ENCODE measurements at regions not wholly inside any gene's neighbourhood (a gene's known extent, or its start where the extent isn't known, plus 50 kb on each side); places are given as distances from the start of the nearest gene placed in this dataset.

- no peak for DNase-seq (ENCODE audit: low read depth in 2 of 2)
Observed at GRCh38 chrX:20432048-20432447, 165.3 kb upstream of the RPS6KA3 start.

- no peak for DNase-seq (ENCODE audit: low read depth in 2 of 2)
Observed at GRCh38 chrX:20431486-20431885, 164.8 kb upstream of the RPS6KA3 start.

DNA sequence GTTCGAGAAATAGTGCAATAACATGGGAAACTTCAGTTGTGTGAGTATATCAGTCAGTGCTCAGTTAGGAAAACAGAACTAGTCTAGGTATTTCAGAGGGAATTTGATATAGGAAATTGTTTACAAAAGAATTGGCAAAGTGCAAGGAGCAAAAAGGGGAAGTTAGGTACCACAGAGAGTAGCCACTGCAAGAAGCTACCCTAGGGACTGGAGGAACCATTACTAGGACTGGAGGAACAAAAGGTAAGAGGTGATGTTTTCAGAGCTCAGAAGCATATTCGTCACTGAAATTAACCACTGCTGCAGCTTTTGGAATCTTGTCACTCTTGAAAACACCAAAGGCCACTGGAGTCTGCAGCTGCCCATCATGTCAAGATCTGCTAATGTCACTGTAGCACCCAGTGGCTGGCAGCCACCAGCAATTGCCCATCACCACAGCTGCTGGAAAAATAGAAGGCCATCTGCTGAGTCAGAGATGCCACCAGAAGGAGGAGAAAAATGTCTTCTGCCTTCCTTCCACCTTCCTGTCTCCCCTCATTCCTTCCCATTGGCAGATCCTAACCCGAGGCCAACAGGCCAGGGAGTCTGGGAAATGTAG lies 160.6 kb upstream of the RPS6KA3 start:
- DNase-seq (ENCODE audit: low read depth in 2 of 2): no peak

DNA sequence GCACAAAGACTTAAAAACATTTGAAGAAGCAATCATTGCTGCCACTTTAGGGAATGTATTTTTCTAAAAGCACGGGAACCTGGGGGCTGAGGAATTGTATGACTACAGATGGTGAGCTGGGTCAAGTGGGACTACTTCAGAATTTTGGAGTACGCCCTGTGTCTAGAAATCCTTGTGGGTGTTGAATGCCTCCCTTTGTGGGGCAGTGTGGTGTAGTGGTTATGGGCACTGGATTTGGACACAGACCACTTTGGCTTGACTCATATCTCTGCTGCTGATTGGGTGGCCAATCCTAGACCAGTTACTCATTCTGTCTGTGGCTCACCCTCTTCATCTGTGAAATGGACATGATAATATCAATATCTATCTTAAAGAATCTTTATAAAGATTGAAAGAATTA lies 155.0 kb upstream of the RPS6KA3 start:
- no peak for DNase-seq (ENCODE audit: low read depth in 2 of 2)

DNA sequence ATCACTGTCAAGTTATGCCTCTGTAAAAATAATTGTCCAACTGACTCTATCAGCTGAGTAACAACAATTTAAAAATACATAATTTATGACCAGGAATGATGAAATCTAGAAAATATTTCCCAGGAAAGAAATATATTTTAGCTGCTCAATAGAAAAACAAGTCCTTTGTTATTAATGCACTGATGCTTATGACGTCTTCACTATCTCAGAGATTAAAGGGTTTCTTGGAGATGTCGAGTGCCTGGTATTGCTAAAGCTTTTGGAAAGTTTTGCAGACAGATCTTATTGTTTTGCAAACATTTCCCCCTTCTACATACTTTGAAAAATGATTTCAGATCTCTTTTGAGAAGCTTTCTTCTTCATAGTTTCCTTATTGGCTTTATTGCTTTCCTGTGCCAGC lies 154.6 kb upstream of the RPS6KA3 start:
- DNase-seq (ENCODE audit: low read depth in 2 of 2): no peak

- DNase-seq (ENCODE audit: low read depth in 2 of 2): no peak
Observed at GRCh38 chrX:20420058-20420457, 153.3 kb upstream of the RPS6KA3 start.

- no peak for DNase-seq (ENCODE audit: low read depth in 2 of 2)
Observed at GRCh38 chrX:20418379-20419150, 151.9 kb upstream of the RPS6KA3 start.

DNA sequence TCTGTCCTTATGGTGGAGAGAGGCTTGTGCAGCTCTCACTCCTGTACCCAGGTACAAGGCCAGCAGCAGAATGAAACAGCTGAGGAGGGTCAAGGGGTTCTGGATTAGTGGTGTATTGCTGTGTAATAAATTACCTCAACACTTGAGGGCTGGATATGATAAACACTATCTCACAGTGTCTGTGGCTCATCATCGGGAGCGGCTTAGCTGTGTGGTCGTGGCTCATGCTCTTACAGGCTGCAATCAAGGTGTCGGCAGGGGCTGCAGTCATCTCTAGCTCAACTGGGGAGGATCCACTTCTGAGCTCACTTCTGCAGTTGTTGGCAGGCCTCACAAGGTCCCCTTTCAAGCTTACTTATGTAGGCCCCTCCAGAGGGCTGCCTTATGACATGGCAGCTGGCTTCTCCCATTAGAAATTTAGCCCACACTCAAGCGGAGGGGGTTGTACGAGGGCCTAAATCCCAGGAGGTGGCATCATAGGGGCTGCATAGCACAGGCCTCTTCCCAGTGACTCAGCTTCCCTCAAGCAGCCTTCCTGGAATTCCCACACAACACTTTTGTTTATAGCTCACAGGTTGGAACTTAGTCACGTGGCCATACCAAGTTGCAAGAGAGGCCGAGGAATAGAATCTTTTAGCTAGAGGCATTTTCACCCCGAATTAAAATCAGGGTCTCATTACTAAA lies 148.2 kb upstream of the RPS6KA3 start:
- DNase-seq (ENCODE audit: low read depth in 2 of 2): no peak

DNA sequence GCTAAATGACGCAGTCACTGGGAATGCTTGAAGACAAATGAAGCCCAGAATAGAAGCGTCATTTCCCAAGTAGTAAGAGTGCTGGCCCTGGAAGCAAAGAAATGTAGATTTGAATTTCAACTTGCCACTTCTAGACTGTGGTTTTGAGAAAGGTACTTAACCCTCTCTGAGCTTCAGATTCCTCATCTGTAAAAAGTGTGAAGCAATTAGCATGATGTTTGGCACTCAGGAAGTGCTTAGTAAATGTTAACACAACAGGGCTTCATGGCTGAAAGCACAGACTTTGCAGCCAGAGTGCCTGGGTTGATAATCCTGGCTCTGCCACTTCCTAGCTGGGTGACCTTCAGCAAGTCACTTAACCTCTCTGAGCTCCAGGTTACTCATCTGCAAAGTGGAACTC lies 147.4 kb upstream of the RPS6KA3 start:
- no peak for DNase-seq (ENCODE audit: low read depth in 2 of 2)

- peak in 1 of 2 donors; percentile 12 for DNase-seq (ENCODE audit: low read depth in 2 of 2)
Observed at GRCh38 chrX:20412871-20413486, 146.3 kb upstream of the RPS6KA3 start.

- DNase-seq (ENCODE audit: low read depth in 2 of 2): no peak
Observed at GRCh38 chrX:20410540-20410939, 143.8 kb upstream of the RPS6KA3 start.

GRCh38 chrX:20409991-20410390 lies 143.3 kb upstream of the RPS6KA3 start:
- no peak for DNase-seq (ENCODE audit: low read depth in 2 of 2)

- DNase-seq (ENCODE audit: low read depth in 2 of 2): no peak
Observed at GRCh38 chrX:20402956-20403355, 136.2 kb upstream of the RPS6KA3 start.

DNA sequence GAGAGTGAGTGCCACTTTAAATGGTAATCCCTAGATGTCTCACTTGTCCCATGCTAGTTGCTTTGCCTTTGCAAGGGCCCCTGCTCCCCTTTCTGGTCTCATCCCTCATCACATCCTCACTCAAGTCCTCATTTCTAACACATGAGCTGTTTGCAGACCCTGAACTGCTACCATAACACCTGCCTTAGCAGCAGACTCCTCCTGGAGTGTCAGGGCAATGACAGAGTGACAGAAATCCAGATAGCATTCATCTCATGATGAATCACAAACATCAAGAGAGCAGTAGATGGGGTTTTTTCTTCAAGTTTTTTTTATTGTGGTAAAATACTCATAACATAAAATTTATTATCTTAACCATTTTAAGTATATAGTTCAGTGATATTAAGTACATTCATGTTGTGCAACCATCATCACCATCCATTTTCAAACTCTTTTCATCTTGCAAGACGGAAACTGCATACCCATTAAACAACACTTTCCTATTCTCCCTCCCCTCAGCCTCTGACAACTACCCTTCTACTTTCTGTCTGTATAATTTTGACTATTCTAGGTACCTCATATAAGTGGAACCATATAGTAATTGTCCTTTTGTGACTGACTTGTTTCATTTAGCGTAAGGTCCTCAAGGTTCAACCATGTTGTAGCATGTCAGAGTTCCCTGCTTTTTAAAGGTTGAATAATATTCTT lies 133.2 kb upstream of the RPS6KA3 start:
- DNase-seq (ENCODE audit: low read depth in 2 of 2): no peak

GRCh38 chrX:20397587-20397986 lies 130.9 kb upstream of the RPS6KA3 start:
- DNase-seq (ENCODE audit: low read depth in 2 of 2): no peak

GRCh38 chrX:20394451-20394850 lies 127.7 kb upstream of the RPS6KA3 start:
- DNase-seq (ENCODE audit: low read depth in 2 of 2): no peak

DNA sequence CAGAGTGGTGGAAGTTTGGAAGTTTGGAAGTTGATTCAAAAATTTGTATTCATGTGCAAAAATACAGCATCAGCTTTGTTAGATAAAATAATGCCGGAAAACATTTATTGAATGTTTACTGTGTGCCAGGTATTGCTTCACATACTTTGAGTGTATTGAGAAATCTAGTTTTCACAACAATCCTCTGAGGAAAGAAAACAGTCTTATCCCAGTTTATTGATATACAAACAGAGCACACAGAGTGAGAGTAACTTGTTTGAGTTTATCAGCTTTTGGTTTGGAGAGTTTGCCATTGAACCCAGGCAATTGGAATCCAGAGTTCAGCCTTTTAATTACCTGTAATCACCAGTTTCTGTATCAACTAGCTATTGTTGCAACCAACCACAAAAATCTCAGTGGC lies 127.2 kb upstream of the RPS6KA3 start:
- no peak for DNase-seq (ENCODE audit: low read depth in 2 of 2)

- no peak for DNase-seq (ENCODE audit: low read depth in 2 of 2)
Observed at GRCh38 chrX:20388594-20388993, 121.9 kb upstream of the RPS6KA3 start.

- no peak for DNase-seq (ENCODE audit: low read depth in 2 of 2)
Observed at GRCh38 chrX:20383477-20383876, 116.8 kb upstream of the RPS6KA3 start.

- no peak for DNase-seq (ENCODE audit: low read depth in 2 of 2)
Observed at GRCh38 chrX:20382518-20383297, 116.0 kb upstream of the RPS6KA3 start.

DNA sequence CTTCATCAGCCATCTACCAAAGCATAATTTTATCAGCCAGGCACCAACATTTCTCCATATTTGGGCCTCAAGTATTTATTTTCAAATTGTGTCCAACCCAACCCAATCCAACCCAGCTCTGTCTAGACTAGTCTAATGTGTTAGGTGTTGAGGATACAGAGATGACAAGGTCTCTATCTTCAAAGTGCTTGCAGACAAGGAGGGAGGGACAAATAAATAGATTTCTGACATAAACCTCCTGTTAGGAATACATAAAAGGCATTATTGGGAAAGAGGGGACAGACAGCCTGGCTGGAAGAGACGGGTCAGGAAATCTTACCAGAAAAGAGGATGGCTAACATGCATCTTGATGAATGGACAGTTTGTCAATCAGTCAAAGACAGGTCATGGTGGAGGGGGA lies 115.4 kb upstream of the RPS6KA3 start:
- DNase-seq (ENCODE audit: low read depth in 2 of 2): no peak

Data from stimulated activated CD8-positive, alpha-beta memory T cell treated with anti-CD3 and anti-CD28 coated beads, Interleukin-2, amount 100 ng/mL, for 1 hour (primary cell).